Sigmoid colon (tissue), 4 donors: ENCODE measurements at regions not wholly inside any gene's neighbourhood (a gene's known extent, or its start where the extent isn't known, plus 50 kb on each side); places are given as distances from the start of the nearest gene placed in this dataset.

ENCODE experiments used
- EP300 ChIP-seq, 4 donors: sonication (generic); formaldehyde crosslinking; IDR thresholded peaks; one replicate each; pipeline ENCODE4 v1.6.1; 2017; ENCODE audit warnings: antibody characterized with exemption in 4 of 4
- POLR2AphosphoS5 ChIP-seq, 4 donors: sonication (generic); formaldehyde crosslinking; IDR thresholded peaks; one replicate each; pipeline ENCODE4 v1.6.1; 2017; ENCODE audit warnings: antibody characterized with exemption in 4 of 4

DNA sequence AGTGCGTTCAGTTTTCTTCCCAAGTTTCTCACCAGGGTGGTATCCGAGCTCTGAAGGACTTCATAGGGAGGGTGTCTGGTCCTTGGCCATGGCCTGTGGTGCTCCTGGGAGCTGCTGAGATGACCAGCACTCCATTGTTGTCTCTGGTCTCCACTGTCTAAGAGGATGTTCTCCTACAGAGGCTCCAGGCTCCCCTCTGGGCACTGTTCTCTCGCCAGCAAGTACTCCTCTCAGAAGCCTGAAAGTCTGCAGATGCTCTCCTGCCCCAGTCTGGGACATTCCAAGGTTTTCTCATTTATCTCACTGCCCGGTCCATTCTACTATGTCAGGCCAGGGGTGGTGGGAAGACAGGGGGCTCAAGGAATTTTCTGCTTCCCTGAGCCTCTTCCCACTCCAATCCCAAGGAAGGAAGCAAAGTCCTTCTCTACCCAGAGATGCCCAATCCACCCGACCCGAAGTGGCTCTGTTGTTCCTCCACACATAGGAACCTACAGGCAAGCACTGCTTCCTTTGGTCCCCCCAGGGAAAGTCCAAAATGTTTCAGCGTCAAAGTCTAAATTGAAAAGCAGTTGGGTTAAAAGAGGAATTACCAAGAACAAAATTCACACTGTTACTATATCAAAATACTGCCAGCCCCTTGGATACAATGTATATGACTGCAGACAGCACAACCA, 110.5 kb downstream of the GYPC start:
- TF ChIP-seq EP300 (IDR thresholded peaks at IDR 0.05), result no peak
- no peak for TF ChIP-seq POLR2AphosphoS5 (IDR thresholded peaks at IDR 0.05)
